ENCODE measurements at regions not wholly inside any gene's neighbourhood (a gene's known extent, or its start where the extent isn't known, plus 50 kb on each side); places are given as distances from the start of the nearest gene placed in this dataset.

DNA sequence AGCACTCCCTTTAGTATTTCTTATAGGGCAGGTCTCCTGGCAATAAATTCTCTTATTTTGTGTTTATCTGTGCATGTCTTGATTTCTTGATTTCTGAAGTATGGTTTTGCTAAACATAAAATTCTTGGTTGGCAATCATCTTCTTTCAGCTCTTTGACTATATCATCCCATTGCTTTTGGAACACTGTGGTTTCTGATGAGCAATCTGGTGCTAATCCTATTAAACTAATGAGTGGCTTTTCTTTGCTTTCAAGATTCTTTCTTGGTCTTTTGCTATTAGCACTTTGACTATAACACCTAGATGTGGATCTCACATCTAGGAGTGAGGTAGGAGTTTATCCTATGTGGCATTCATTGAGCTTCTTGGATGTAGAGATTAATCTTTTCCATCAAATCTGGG lies 120.7 kb upstream of the MED13L start:
- H3K36me3 ChIP-seq (ENCODE audit: insufficient read depth, low read length) = no peaks in the 10 kb centered on the region
- DNase-seq (ENCODE audit: low read depth, low spot score) = no peak
- no peaks in the 10 kb centered on the region for H3K9me3 ChIP-seq (ENCODE audit: low read depth, low read length)
- H3K9ac ChIP-seq (ENCODE audit: insufficient read length) = no peak overlapping the region
- no peak overlapping the region for H3K4me3 ChIP-seq
- TF ChIP-seq POLR2AphosphoS5 (IDR thresholded peaks at IDR 0.05; ENCODE audit: borderline replicate concordance, low read depth, low read length) (no peak), FOXP2 (optimal IDR thresholded peaks at IDR 0.05; ENCODE audit: control extremely low read depth, extremely low read length, insufficient read depth) (no peak), EZH2 (IDR thresholded peaks at IDR 0.05) (no peak)
- no peak overlapping the region for H3K27ac ChIP-seq

DNA sequence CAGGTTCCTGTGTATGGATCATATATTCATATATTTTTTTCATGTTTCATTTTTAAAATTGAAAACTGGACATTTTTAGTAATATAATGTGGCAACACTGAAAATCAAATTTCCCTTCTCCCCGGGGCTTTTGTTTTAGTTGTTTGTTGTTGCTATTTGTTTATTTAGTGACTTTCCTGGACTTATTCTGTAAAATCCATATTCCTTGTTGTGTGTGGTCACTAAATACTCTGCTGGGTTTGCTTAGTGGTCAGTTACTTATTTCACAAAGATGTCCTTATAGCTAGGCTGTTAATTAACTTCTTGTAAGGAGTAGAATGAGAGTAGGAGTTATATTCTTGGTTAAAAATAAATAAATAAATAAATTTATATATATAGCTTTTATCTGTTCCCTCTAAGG lies 121.6 kb upstream of the MED13L start:
- no peak for TF ChIP-seq EZH2 (IDR thresholded peaks at IDR 0.05)
- TF ChIP-seq POLR2AphosphoS5 (IDR thresholded peaks at IDR 0.05; ENCODE audit: borderline replicate concordance, low read depth, low read length) = no peak
- no peak for TF ChIP-seq FOXP2 (optimal IDR thresholded peaks at IDR 0.05; ENCODE audit: control extremely low read depth, extremely low read length, insufficient read depth)
- no peaks in the 10 kb centered on the region for H3K36me3 ChIP-seq (ENCODE audit: insufficient read depth, low read length)
- H3K27ac ChIP-seq = no peak overlapping the region
- H3K9me3 ChIP-seq (ENCODE audit: low read depth, low read length) = no peaks in the 10 kb centered on the region
- DNase-seq (ENCODE audit: low read depth, low spot score) = no peak
- H3K4me3 ChIP-seq = no peak overlapping the region
- H3K9ac ChIP-seq (ENCODE audit: insufficient read length) = no peak overlapping the region

DNA sequence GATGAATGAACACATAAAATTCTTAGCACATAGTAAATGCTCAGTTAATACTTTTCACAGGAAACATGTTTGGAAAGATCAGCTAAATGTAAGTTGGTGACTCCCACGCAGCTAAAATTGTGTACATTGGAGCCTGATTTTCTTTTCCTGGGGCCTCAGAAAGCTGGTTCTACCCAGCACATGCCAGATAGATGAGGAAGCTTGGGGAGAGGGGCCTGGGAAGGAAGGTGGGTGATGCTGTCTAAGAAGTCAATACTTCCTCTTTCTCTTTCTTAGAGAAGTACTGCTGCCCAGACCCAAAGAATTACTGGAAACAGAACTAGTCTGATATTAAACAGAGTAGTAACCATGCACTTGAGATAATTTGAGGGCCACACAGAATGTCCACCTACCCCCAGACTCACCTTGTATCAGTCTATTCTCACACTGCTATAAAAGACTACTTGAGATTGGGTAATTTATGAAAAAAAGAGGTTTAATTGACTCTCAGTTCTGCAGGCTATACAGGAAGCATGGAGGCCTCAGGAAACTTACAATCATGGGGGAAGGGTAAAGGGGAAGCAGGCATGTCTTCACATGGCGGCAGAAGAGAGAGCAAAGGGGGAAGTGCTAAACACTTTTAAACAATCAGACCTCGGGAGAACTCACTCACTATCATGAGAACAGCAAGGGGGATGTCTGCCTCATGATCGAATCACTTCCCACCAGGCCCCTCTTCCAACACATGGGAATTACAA lies 123.3 kb upstream of the MED13L start:
- no peak for TF ChIP-seq FOXP2 (optimal IDR thresholded peaks at IDR 0.05; ENCODE audit: control extremely low read depth, extremely low read length, insufficient read depth)
- no peak for TF ChIP-seq EZH2 (IDR thresholded peaks at IDR 0.05)
- no peak for TF ChIP-seq POLR2AphosphoS5 (IDR thresholded peaks at IDR 0.05; ENCODE audit: borderline replicate concordance, low read depth, low read length)
- H3K36me3 ChIP-seq (ENCODE audit: insufficient read depth, low read length) = no peaks in the 10 kb centered on the region
- no peak overlapping the region for H3K4me3 ChIP-seq
- no peaks in the 10 kb centered on the region for H3K9me3 ChIP-seq (ENCODE audit: low read depth, low read length)
- H3K27ac ChIP-seq = peak overlapping the region; percentile 88; the same call in 1 of the 2 replicates
- no peak for DNase-seq (ENCODE audit: low read depth, low spot score)
- H3K9ac ChIP-seq (ENCODE audit: insufficient read length) = no peak overlapping the region

DNA sequence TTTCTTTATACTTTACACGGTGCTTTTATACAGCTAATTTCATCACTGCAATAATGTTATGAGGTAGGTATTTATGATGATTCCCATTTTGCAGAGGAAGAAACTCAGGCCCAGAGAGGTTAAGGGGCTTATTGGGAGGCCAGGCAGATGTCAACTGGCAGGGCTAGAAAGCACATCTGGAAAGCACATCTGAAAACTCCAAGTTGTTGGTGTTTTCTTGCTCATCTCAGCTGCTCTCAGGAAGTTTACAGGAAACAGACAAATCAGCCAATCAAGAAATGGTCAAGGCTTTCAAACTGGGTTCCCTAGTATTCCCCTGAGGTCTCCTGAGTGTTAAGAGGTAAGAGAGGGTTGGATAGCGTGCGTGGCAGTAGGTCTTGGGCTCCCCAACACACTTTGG lies 124.1 kb upstream of the MED13L start:
- no peak for TF ChIP-seq POLR2AphosphoS5 (IDR thresholded peaks at IDR 0.05; ENCODE audit: borderline replicate concordance, low read depth, low read length)
- TF ChIP-seq EZH2 (IDR thresholded peaks at IDR 0.05) = no peak
- no peak for TF ChIP-seq FOXP2 (optimal IDR thresholded peaks at IDR 0.05; ENCODE audit: control extremely low read depth, extremely low read length, insufficient read depth)
- no peaks in the 10 kb centered on the region for H3K9me3 ChIP-seq (ENCODE audit: low read depth, low read length)
- no peaks in the 10 kb centered on the region for H3K36me3 ChIP-seq (ENCODE audit: insufficient read depth, low read length)
- peak overlapping the region; percentile 88 for H3K27ac ChIP-seq
- no peak overlapping the region for H3K4me3 ChIP-seq
- peak overlapping the region; percentile 28 for H3K9ac ChIP-seq (ENCODE audit: insufficient read length)
- DNase-seq (ENCODE audit: low read depth, low spot score) = no peak

DNA sequence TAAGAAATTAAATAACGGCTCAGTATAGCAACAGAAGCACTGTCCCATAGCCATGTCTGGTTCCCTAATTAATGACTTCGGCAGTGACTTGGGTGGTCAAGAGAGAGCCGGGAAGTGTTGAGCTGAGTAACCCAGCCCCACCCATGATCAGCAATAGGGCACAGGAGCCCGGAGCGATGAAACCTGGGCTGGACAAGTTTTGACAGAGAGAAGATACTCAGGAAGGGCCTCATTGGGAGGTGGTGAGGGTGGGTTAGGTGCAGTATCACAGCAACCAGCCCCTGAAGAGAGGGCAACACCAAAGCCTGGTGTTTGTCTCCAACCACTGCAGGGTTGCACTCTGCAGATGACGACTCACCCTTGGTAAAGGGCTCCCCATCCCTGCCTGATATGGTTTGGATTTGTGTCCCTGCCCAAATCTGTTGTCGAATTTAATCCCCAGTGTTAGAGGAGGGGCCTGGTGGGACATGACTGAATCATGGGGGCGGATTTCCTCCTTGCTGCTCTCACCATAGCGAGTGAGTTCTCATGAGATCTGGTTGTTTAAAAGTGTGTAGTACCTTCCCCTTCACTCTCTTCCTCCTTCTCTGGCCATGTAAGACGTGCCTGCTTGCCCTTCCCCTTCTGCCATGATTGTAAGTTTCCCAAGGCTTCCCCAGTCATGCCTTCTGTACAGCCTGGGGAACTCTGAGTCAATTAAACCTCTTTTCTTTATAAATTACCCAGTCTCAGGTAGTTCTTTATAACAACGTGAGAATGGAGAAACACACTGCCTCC lies 124.9 kb upstream of the MED13L start:
- H3K9me3 ChIP-seq (ENCODE audit: low read depth, low read length) = no peaks in the 10 kb centered on the region
- H3K36me3 ChIP-seq (ENCODE audit: insufficient read depth, low read length) = no peaks in the 10 kb centered on the region
- TF ChIP-seq EZH2 (IDR thresholded peaks at IDR 0.05) (no peak), FOXP2 (optimal IDR thresholded peaks at IDR 0.05; ENCODE audit: control extremely low read depth, extremely low read length, insufficient read depth) (no peak), POLR2AphosphoS5 (IDR thresholded peaks at IDR 0.05; ENCODE audit: borderline replicate concordance, low read depth, low read length) (no peak)
- peak overlapping the region; percentile 88 for H3K27ac ChIP-seq
- no peak overlapping the region for H3K9ac ChIP-seq (ENCODE audit: insufficient read length)
- no peak overlapping the region for H3K4me3 ChIP-seq
- no peak for DNase-seq (ENCODE audit: low read depth, low spot score)

DNA sequence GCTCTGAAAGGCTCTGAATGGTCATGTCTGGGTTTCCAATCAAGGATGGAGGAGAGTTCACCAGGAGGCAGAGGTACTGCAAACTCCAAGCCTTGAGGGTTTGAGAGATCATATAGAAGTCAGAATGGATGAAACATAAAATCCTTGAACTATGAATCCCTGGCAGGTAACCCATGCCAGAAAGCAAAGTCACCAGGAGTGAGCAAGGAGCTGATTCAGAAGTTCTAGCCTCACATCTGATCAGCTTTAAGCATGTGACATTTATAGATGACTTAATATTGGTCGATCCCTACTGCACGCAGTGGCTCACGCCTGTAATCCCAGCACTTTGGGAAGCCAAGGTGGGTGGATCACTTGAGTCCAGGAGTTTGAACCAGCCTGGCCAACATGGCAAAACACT lies 126.1 kb upstream of the MED13L start:
- Histone ChIP-seq H3K9me3 (ENCODE audit: low read depth, low read length) (no peaks in the 10 kb centered on the region), H3K4me3 (no peak overlapping the region), H3K36me3 (ENCODE audit: insufficient read depth, low read length) (no peaks in the 10 kb centered on the region), H3K27ac (no peak overlapping the region), H3K9ac (ENCODE audit: insufficient read length) (no peak overlapping the region)
- no peak for DNase-seq (ENCODE audit: low read depth, low spot score)
- TF ChIP-seq POLR2AphosphoS5 (IDR thresholded peaks at IDR 0.05; ENCODE audit: borderline replicate concordance, low read depth, low read length) = no peak

DNA sequence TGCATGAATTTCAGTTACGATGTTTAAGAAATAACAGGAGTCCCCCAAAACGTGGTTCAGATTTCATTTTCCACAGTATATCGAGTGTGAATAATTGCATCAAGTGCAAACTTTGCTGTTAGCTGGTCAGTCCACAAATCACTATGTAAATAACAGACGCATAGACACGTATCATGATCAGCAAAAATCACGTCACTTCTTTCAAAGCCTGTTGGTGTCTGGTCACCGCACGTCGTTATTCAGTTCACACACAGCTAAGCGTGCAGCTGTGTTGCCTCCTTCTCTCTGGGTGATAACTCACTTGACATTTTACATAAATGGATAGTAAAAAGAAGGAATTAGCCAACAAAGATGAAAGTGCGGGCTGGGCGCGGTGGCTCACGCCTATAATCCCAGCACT lies 126.8 kb upstream of the MED13L start:
- no peak overlapping the region for H3K4me3 ChIP-seq
- DNase-seq (ENCODE audit: low read depth, low spot score) = no peak
- H3K9ac ChIP-seq (ENCODE audit: insufficient read length) = no peak overlapping the region
- no peaks in the 10 kb centered on the region for H3K36me3 ChIP-seq (ENCODE audit: insufficient read depth, low read length)
- no peaks in the 10 kb centered on the region for H3K9me3 ChIP-seq (ENCODE audit: low read depth, low read length)
- H3K27ac ChIP-seq = no peak overlapping the region
- TF ChIP-seq EZH2 (IDR thresholded peaks at IDR 0.05) (no peak), FOXP2 (optimal IDR thresholded peaks at IDR 0.05; ENCODE audit: control extremely low read depth, extremely low read length, insufficient read depth) (no peak)

DNA sequence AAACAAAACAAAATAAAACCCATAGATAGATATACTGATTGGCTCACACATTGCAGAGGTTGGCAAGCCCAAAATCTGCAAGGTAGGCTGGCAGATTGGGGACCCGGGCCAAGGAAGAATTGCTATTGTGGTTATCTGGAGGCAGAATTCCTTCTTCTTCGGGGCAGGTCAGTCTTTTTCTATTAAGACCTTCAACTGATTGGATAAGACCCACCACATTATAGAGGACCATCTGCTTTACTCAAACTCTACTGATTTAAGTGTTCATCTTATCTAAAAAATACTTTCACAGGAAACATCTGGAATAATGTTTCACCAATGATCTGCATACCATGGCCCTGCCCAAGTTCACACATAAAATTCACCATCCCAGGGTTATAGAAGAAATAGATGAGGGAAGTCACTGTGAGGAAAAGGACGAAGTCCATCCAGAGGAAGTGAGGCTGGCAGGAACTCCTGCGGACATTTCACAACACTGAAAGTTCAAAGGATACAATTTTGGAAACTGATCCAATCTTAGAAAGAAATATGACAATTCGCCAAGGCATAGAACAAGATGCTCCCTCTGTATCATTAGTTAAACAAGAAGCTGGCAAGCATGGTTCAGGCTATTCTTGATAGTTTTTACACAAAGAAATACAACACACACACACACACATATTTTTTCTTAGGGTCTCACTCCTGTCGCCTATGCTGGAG lies 127.6 kb upstream of the MED13L start:
- no peak overlapping the region for H3K4me3 ChIP-seq
- no peaks in the 10 kb centered on the region for H3K36me3 ChIP-seq (ENCODE audit: insufficient read depth, low read length)
- H3K9ac ChIP-seq (ENCODE audit: insufficient read length) = no peak overlapping the region
- no peak for DNase-seq (ENCODE audit: low read depth, low spot score)
- H3K9me3 ChIP-seq (ENCODE audit: low read depth, low read length) = no peaks in the 10 kb centered on the region
- TF ChIP-seq EZH2 (IDR thresholded peaks at IDR 0.05) = no peak
- TF ChIP-seq FOXP2 (optimal IDR thresholded peaks at IDR 0.05; ENCODE audit: control extremely low read depth, extremely low read length, insufficient read depth) = no peak
- TF ChIP-seq POLR2AphosphoS5 (IDR thresholded peaks at IDR 0.05; ENCODE audit: borderline replicate concordance, low read depth, low read length) = no peak
- no peak overlapping the region for H3K27ac ChIP-seq

All from SK-N-MC (cell line).